ENCODE measurements at regions not wholly inside any gene's neighbourhood (a gene's known extent, or its start where the extent isn't known, plus 50 kb on each side); places are given as distances from the start of the nearest gene placed in this dataset.
"Not testable (repeated sequence)": the region's sequence is repeated elsewhere in the genome, so short reads cannot be mapped to it uniquely, and the experiment has no call there.

DNA sequence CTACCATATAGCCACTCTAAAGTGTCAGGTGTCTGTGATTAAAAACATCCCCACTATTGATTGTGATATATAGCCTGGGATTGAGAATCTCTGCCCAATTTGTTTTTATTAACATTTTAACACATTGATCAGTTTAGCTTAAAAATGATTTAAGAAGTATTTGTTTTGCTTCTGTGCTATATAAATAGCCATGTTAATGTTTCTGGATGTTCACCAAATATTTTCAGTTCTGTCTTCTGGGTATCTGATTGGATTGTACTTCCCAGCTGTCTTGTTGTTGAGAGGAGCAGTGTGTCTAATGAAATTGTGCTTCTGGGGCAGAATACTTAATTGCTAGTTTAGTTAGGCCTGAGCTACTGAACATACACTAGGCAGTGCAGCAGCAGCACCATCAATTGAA, 126.6 kb upstream of the TUSC1 start:
- Mint-ChIP-seq H3K27me3 (ENCODE audit: low read depth) (peaks cover 2% of the 10 kb centered on the region), H3K4me3 (ENCODE audit: unreplicated experiment) (no peak overlapping the region), H3K36me3 (ENCODE audit: low read depth) (no peaks in the 10 kb centered on the region), H3K27ac (ENCODE audit: unreplicated experiment) (no peak overlapping the region), H3K9me3 (ENCODE audit: low read depth) (peaks cover under 1% of the 10 kb centered on the region), H3K4me1 (ENCODE audit: low read depth) (no peaks in the 10 kb centered on the region)
- no peak for DNase-seq (ENCODE audit: low spot score)
- TF ChIP-seq CTCF (IDR thresholded peaks at IDR 0.05), result no peak

- not testable (repeated sequence) for H3K4me3 Mint-ChIP-seq (ENCODE audit: unreplicated experiment); H3K27me3 Mint-ChIP-seq (ENCODE audit: low read depth); H3K27ac Mint-ChIP-seq (ENCODE audit: unreplicated experiment)
These were observed 123.7 kb upstream of the TUSC1 start for GRCh38 chr9:25801989-25802388.

DNA sequence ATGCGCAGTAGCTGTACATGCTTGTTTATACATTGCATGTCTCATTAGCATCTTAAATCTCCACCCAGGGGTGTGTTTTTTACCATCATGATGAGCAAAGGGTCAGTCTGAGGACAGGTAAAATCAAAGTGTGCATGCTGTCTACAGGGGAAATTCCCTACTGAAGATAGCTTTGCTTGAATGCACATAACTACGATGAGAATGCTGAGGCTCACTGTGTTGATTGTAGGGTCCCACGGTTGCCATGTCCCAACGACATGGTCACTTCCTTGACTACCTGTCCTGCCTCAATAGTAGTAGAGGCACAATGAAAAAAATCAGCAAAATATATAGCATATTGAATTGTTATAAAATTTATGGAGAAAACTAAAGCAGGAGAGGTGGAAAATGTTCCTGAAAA, 95.6 kb upstream of the TUSC1 start:
- TF ChIP-seq CTCF (IDR thresholded peaks at IDR 0.05), result no peak
- Mint-ChIP-seq H3K9me3 (ENCODE audit: low read depth) (no peaks in the 10 kb centered on the region), H3K36me3 (ENCODE audit: low read depth) (no peaks in the 10 kb centered on the region), H3K27ac (ENCODE audit: unreplicated experiment) (no peak overlapping the region), H3K27me3 (ENCODE audit: low read depth) (peaks cover 5% of the 10 kb centered on the region), H3K4me3 (ENCODE audit: unreplicated experiment) (no peak overlapping the region), H3K4me1 (ENCODE audit: low read depth) (no peaks in the 10 kb centered on the region)
- DNase-seq (ENCODE audit: low spot score), result no peak

More at GRCh38 chr9:25801989-25802388, 123.7 kb upstream of the TUSC1 start:
- not testable (repeated sequence) for DNase-seq (ENCODE audit: low spot score); H3K9me3 Mint-ChIP-seq (ENCODE audit: low read depth); H3K4me1 Mint-ChIP-seq (ENCODE audit: low read depth); H3K36me3 Mint-ChIP-seq (ENCODE audit: low read depth)

- Mint-ChIP-seq H3K9me3 (ENCODE audit: low read depth) (no peaks in the 10 kb centered on the region), H3K4me3 (ENCODE audit: unreplicated experiment) (no peak overlapping the region), H3K36me3 (ENCODE audit: low read depth) (no peaks in the 10 kb centered on the region), H3K27me3 (ENCODE audit: low read depth) (peaks cover 13% of the 10 kb centered on the region), H3K27ac (ENCODE audit: unreplicated experiment) (no peak overlapping the region), H3K4me1 (ENCODE audit: low read depth) (no peaks in the 10 kb centered on the region)
- no peak for DNase-seq (ENCODE audit: low spot score)
- no peak for TF ChIP-seq CTCF (IDR thresholded peaks at IDR 0.05)
These were observed 77.7 kb upstream of the TUSC1 start for GRCh38 chr9:25755951-25756350.

DNA sequence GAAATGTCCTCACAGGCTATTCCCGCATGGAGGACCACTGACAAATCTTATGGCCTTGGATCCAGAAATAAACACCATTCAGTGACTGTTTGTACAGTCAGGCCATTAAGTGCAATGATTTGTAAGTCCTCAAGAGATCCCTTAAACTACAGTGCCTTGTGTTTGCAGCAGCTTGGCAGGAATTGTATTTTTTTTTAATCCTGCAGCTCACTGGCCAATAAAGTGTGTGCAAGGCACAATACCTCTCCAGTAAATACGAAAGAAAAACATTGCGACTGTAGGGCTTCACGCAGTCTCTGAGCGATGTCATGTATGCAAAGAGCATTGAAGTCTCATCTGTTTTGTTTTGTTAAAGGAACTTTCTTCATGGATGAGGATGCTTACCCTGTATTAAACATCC, 74.2 kb upstream of the TUSC1 start:
- H3K36me3 Mint-ChIP-seq (ENCODE audit: low read depth), result no peaks in the 10 kb centered on the region
- H3K4me1 Mint-ChIP-seq (ENCODE audit: low read depth), result no peaks in the 10 kb centered on the region
- TF ChIP-seq CTCF (IDR thresholded peaks at IDR 0.05), result no peak
- H3K27ac Mint-ChIP-seq (ENCODE audit: unreplicated experiment), result no peak overlapping the region
- H3K27me3 Mint-ChIP-seq (ENCODE audit: low read depth), result peaks cover 11% of the 10 kb centered on the region
- H3K4me3 Mint-ChIP-seq (ENCODE audit: unreplicated experiment), result no peak overlapping the region
- no peaks in the 10 kb centered on the region for H3K9me3 Mint-ChIP-seq (ENCODE audit: low read depth)
- DNase-seq (ENCODE audit: low spot score), result no peak

DNA sequence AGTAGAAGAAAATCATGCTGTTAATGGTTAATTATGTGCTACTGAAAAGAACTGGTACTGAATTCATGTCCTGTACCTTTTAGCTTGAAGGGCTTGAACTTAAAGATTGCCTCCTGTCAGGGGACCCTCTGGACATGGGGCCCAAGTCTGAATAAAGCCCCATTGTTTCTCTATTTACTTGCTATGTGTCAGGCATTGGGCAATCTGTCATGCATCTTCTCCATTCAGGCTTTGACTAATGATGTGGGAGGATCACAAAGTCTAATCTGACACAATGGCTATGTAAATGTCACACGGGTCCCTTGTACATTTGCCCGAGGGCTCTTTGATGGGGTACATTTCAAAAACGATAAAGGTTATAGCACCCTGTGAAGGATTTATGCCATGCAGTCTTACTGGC, 64.0 kb upstream of the TUSC1 start:
- Mint-ChIP-seq H3K9me3 (ENCODE audit: low read depth) (no peaks in the 10 kb centered on the region), H3K27ac (ENCODE audit: unreplicated experiment) (no peak overlapping the region), H3K4me1 (ENCODE audit: low read depth) (no peaks in the 10 kb centered on the region), H3K27me3 (ENCODE audit: low read depth) (peaks cover 6% of the 10 kb centered on the region), H3K4me3 (ENCODE audit: unreplicated experiment) (no peak overlapping the region), H3K36me3 (ENCODE audit: low read depth) (no peaks in the 10 kb centered on the region)
- TF ChIP-seq CTCF (IDR thresholded peaks at IDR 0.05), result no peak
- DNase-seq (ENCODE audit: low spot score), result no peak
